ENCODE measurements at regions not wholly inside any gene's neighbourhood (a gene's known extent, or its start where the extent isn't known, plus 50 kb on each side); places are given as distances from the start of the nearest gene placed in this dataset.

DNA sequence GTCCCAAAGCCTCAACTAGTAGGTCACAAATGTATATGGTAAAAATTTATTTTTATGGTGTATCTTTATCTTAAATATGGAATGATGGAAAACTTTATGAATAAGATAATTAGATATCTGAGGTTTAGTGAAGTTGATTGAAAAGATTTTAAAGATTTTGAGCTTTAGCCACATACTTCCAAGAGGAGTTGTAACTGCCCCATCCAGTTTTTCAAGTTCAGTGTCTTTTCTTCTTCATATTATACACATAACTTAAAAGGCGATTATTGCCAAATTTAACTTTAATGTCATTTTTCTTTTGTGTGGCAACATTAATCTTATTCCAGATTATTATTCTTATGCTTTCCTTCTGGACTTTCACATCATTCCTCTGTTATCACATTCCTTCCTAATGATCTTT is 266.4 kb downstream of the TINAG start:
- DNase-seq, result no peak

GRCh38 chr6:54578261-54578660 is 268.3 kb upstream of the FAM83B start:
- no peak for DNase-seq

DNA sequence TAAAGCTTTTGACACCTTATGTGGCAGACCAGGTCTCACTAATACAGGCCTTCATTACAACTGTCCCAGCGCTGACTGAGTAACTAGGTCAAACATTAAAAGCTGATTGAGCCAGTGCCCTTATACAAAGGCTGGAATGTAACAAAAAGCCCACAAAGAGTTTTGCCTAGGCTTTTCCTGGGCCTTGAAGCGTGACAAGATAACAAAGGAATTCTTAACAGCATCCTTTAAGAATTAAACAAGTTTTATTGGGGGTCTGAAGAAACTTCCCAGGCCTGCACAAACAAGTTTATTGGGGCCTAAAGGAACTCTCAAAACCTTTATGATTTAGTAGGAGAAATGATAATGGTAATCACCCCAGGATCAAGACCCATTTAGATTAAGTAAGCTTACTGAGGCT is 267.6 kb upstream of the FAM83B start:
- no peak for DNase-seq

DNA sequence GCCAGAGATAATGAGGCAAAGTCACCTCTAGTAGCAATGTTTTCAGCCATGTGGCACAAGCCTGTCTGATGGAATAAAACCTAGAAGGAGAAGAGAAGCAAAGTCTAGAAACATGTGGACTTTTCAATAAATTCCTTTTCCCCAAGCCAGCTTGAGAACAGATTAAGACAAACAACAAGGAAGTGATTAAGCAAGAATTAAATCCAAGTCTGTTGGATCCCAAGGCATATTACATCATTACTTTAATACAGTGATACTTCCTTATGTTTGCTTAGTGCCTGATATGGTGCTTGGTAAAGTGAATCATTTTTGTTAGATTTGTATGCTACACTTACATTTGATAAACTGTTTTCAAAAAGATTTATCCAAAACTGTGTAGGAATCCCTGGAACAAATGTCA is 260.3 kb upstream of the FAM83B start:
- DNase-seq, result no peak

DNA sequence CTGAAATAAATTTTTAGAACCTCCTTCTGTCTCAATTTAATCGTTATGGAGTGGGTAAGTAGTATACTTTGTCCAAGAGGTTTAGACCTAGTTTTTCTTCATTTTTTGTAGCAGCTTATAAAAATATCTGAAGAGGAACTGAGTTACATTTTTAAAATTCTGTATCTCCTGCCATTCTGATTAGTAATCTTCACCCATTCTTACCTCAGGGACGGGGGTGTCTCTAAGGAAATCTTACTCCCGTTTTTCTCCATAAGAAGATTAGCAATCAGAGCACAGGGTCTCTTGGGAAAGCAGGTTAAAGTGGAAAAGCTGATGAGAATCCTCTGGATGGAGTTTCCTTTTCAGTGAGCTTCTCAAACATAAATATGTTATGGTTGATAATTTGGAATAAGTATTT is 259.3 kb upstream of the FAM83B start:
- DNase-seq, result no peak

DNA sequence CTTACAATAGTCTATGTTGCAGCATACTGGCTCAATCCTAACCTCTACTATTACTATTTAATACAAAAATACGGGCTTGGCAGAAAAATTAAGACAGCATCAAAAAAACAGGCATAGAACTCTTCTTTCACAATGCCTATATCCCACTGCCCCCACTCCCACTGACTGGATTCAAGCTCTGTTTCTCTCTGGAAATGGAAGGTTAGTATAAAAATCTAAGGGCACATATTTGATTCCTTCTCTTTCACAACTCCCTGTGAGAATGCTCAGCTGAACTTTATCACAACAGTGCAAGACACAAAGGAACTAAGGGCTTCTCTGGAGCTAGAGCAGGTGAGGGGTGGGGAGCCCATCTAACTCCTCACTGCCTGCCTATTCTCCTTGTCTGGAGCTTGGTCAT is 258.4 kb upstream of the FAM83B start:
- DNase-seq, result no peak

- DNase-seq, result no peak
Observed at GRCh38 chr6:54595844-54596243, 250.7 kb upstream of the FAM83B start.

DNA sequence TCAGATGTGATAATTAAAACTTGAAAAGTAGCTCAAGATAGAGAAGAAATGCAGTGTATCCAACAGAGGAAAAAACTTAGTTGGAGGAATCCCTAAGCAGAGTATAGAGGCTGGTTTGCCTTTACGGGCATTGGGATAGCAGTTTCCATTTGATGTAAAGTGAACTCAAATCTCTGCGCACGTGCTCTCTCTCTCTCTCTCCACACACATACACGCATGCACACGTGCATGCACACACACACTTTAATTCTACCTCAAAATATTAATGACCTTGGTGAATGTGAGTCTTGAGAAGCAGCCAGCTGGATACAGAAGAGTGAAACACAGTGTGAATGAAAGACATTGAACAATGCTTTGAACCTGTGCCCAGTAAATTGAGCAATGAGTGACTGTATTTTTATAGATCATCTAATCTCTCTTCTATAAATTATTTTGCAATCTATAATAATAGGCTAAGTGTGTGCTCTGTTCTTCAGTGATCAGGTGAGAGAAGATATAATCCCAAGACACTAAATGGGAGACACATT is 247.7 kb upstream of the FAM83B start:
- no peak for DNase-seq

- DNase-seq, result no peak
Observed at GRCh38 chr6:54601600-54602300, 244.8 kb upstream of the FAM83B start.

DNA sequence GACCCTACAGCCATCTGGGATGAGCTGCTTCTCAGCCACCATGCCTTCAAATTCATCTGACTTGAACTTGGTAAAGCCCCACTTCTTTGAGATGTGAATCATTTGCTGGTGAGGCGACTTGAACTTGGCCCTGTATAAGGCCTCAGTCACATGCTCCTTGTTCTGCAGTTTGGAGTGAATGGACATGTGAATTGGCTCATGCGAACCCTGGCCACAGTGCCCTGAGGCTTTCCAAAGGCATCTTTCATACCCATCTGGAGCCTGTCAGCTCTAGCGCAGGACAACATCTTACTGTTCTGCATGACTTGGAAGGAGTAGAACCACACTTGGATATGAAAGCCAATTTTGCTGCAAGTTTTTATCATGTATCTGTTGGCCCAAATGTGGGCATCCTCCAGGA is 244.0 kb upstream of the FAM83B start:
- no peak for DNase-seq

DNA sequence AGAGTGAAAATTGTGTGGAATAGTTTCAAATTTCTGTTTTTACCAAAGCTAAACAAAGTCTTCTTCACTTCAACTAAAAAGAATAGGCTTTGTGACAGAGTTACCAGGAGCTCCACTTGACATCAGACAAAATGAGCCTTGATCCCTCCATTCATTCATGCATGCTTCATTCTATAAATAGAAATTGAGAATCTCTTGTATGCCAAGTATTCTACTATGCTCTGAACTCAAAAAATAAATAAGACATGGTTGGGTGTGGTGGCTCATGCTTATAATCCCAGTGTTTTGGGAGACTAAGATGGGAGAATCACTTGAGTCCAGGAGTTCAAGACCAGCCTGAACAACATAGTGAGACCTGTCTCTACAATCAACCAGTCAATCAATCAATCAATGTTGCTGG is 236.6 kb upstream of the FAM83B start:
- DNase-seq, result no peak

DNA sequence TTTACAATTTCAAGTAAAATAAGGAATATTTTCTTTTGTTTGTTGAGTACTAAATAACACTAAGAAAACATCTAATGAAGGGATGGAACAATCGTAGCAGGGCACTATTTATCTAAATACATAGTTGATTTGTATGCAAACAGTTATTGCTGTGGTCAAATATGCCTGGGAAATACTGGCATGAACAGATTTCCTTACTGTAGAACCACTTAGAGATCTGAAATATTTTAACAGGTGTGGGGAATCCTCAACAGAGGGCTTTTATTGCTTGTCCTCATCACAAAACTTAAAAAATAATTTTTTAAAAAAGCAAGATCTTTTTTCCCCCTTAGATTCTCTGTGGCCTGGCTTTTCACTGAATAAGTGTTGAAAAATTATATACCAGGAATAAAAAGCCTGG is 233.0 kb upstream of the FAM83B start:
- no peak for DNase-seq

DNA sequence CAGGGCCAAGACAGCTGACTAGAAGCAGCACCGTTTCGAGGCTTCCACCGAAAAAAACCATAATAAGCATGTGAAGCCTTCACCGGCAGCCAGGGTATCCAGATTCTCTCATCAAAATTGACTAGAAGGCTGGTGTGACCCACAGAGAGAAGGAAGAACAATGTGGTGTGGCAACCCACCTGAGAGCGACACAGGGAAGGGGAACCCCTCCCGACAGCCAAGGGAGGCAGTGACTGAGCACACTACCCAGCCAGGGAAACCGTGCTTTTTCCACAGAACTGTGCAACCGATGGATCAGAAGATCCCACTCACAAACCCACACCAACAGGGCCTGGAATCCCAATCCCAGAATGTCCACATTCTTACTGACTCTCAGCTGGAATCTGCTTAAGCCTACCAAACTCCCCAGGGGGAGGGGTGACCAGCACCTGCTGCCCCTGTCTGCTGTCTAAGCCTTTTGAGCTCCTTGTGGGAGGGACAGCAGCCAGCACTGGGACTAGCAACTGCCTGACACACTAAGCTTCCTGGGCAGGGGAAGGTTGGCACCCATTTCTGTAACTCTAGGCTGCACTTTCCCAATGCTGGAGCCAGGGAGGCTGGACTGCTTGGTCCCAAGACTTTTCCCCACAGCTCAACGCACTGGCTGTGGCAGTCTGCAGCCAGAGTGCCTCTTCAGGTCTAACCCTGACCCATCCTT is 231.9 kb upstream of the FAM83B start:
- DNase-seq, result no peak

- no peak for DNase-seq
Observed at GRCh38 chr6:54617730-54618129, 228.8 kb upstream of the FAM83B start.

GRCh38 chr6:54618572-54618971 is 228.0 kb upstream of the FAM83B start:
- DNase-seq, result no peak

DNA sequence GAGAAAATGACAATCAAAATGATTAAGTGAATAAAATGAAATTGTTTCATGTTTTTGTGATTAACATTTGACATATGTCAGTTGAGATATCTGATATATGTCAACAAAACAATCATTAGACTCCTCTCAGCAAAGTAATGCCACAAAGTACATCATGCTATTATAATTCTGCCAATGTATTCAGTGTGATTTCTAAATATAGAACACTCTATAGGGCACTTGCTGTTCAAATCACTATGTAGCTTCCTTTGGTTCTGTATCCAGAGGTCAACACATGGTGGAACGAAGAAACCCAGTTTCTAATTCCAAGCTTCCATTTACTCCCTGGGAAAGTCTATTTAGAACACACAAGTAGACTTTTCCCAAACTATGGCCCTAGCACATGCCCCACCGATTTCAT is 227.5 kb upstream of the FAM83B start:
- no peak for DNase-seq

DNA sequence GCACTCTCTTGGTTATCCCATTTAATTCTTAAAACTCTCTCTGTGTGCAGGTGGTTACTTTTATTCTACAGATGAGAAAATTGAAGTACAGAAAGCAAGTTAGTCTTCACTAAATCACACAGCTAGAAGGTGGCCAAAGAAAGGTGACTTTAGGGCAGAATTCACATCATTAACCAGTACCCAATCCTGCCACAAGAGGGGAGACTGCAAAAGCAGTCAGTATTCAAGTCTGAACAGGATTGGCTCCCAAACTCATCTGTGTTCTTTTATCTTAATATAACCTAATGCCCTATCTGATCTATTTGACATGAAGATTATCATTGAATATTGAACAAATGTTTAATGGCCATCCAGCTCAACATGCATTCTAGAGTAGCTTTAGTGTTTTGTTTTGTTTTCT is 225.3 kb upstream of the FAM83B start:
- no peak for DNase-seq

GRCh38 chr6:54624216-54624615 is 222.4 kb upstream of the FAM83B start:
- no peak for DNase-seq

- no peak for DNase-seq
Observed at GRCh38 chr6:54624779-54625178, 221.8 kb upstream of the FAM83B start.

DNA sequence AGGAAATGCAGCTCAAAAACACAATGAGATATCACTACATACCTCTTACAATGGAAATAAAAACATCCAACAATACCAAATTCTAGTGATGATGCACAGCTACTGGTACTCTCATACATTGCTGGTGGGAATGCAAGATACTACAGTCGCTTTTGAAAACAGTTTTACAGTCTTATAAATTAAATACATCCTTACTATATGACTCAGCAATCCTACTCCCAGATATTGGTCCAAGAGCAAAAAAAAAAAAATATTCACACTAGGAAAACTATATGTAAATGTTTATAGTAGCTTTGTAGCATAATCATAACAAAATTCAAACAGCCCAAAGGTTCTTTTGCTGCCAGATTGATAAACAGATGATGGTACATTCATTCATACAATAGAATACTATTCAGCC is 217.4 kb upstream of the FAM83B start:
- DNase-seq, result no peak

DNA sequence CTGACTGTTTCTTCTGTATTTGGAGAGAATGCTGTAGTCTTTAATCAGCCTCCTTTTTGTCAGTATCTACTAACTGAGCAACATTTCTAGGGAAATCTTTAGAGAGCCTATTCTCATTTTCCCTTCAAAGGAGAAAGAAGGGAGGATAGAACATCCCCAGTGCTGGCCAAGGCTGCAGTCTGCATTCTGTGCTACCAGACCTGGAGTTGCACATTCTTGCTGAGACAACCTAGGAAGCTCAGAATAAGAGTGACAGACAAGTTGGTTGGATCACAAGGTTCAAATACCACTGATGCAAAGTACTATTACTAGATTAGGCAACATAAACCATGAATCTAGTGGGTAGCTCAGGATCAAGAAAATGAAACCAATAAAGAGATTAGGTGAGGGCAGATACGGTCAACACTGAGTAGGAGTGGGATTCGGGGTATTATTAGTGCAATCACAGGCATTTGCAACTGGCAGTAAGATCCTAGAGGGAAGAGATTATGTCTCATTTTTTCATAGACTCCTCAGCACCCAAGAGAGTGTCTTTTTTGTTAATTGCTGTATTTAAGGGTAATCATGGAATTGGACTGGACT is 213.5 kb upstream of the FAM83B start:
- DNase-seq, result no peak

DNA sequence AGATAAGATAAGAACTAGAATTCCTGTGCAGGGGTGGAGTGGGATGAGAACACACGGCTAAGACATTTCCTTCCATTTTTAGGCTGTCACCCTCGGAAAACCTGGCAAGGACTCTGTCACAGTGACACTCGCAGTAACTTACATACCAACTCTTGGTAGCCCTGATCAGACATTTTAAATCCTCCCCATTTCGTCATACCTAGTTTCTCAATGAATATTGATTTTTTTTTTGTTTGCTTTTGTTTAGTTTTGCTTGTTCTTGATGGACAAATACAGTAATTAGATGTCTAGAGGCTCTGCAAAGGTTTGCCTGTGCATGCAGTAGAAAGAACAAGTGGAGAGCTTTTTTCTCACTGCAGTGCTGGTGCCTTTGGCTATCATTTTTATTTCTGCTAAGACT is 213.0 kb upstream of the FAM83B start:
- DNase-seq, result no peak

DNA sequence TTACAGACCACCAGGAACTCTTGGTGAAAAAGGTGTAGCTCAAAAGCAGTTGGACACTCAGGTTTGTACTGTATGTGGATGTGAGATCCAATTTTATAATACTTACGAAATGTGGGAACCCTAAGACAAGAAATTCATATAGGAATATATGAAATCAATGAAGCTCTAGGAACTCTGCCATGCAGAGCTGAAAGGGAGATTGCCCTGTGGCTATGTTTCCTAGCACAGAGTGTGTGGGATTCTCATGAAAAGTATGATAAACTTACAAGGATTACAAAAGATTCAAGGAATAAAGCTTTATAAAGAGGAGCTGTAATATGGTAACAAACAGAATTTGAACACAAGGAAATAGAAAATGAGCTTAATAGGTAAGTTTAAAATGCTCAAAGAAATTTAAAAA is 205.7 kb upstream of the FAM83B start:
- no peak for DNase-seq

All from NCI-H510A (cell line).